ENCODE measurements at regions not wholly inside any gene's neighbourhood (a gene's known extent, or its start where the extent isn't known, plus 50 kb on each side); places are given as distances from the start of the nearest gene placed in this dataset.

GRCh38 chr1:29812408-29813135, 576.2 kb downstream of the PTPRU start:
- DNase-seq (ENCODE audit: low spot score): no peak

- no peak for DNase-seq (ENCODE audit: low spot score)
These were observed 575.5 kb downstream of the PTPRU start for GRCh38 chr1:29811727-29812407.

GRCh38 chr1:29811247-29811646, 574.9 kb downstream of the PTPRU start:
- DNase-seq (ENCODE audit: low spot score): no peak

- no peak for DNase-seq (ENCODE audit: low spot score)
These were observed 574.1 kb downstream of the PTPRU start for GRCh38 chr1:29810121-29811120.

GRCh38 chr1:29809446-29810120, 573.3 kb downstream of the PTPRU start:
- DNase-seq (ENCODE audit: low spot score): no peak

DNA sequence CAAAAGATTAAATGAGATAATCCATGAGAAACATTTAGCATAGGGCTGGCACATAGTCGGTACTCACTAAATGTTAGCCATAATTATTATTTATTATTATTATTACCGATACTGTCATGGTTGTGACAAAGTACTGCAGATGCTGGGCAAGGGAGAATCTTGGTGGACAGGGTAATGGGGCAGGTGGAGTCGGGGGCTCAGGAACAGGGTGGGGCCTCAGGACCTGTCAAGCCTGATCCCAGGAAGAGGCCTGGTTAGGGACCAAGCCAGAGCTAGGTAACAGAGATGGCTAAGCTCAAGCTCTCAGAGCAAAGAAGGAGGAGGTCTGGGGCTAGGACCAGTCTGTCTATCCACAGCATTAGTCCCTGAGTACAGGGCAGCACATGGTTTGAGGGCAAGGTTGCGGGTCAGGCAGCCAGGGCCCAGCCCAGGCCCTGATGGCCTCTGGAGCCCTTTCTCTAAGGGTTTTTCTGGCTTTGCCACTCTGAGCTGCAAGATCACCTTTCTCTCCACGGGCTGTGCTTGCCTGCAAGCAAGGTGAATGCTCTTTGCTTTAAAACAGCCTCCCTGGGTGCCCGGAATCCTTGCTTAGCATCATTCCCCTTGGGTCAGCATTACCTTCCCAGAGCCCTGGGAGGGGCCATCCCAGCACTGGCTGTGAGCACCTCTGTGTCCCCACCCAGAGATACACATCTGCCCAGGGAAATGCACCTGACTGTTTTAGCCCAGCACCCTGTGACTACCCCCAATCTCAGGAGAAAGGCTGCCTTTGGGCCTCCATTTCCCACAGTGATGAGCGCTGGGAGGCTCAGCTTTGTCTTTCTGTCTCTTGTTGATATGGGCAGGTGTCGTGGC, 572.0 kb downstream of the PTPRU start:
- no peak for DNase-seq (ENCODE audit: low spot score)

- DNase-seq (ENCODE audit: low spot score): no peak
These were observed 571.4 kb downstream of the PTPRU start for GRCh38 chr1:29807689-29808088.

DNA sequence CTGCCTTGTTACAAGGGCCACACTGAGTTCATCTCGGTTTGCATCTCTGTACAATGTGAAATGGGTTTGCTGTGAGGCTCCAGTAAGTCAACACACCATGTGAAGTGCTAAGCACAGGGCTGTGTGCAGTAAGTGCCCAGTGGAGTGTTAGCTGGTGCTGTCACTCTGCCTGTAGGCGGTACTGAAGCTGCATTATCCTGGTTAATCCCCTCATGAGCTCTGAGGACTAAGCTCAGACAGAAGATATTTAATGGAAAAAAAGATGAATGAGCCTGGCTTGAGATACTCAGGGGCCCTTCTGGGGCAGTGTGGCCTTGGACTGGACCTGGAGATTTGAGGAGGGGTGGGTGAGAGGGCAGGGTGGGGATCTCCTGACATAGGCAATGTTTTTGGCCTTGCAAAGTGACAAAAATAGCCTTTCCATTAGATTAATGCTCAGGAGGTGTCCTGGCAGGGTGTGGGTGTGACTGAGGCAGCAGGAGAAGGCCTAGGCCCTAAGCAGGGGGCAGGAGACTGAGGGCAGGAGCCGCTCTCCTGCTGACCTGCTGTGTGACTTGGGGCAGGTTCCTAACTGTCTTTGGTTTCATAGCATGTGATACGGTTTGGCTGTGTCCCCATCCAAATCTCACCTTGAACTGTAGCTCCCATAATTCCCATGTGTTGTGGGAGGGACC, 570.5 kb downstream of the PTPRU start:
- DNase-seq (ENCODE audit: low spot score): no peak

- DNase-seq (ENCODE audit: low spot score): no peak
These were observed 569.5 kb downstream of the PTPRU start for GRCh38 chr1:29805896-29806160.

GRCh38 chr1:29805122-29805895, 569.0 kb downstream of the PTPRU start:
- no peak for DNase-seq (ENCODE audit: low spot score)

DNA sequence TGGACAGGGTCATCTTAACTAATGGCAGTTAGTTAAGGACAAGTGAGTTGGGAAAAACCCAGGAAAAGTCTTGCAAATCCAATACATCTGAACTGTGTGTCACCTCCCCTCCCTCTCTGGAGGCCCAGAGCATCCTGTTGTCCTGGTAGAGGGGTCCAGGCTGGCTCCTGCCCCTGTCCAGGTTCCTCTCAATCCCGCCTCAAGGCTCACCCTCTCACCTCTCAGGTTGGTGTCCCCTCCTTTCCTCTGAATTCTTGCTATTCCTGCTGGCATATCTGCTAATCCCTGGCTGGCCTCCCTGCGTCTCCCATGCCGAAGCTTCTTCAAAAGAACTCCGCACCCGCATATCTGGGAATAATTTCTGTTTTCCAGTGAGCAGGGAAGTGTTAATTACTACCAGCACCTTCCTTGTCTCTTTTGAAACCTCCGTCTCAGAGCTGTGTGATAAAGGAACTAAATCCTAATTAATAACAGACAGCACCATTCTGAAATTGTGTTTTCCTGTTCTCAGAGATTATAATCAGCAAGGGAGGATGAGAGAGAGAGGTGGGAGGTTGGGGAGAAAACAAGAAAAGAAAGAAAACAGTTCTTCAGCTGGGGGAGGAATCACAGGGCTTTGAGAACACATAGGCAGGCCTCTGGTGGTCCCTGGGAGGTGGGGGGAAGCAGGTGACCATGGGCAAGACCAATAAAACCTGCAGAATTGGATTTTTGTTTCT, 568.0 kb downstream of the PTPRU start:
- DNase-seq (ENCODE audit: low spot score): no peak

DNA sequence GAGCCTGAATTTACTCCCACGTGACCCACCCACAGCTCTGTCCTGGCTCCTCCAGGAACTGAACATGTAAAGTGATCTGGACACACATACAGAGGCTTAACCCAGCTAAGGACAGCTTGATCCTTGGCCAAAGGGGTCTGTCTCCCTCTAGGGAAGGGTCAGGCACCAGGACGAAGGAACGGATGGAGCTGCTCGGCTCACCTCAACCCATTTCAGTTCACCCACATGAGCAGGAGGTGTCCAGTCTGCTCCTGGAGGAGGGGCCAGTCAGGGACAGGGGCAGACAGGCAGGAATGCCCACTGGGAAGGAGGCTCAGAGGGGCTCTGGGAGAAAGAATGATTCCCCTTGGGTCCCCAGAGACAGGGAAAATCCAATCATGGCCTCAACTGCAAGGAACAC, 567.2 kb downstream of the PTPRU start:
- DNase-seq (ENCODE audit: low spot score): no peak

GRCh38 chr1:29802181-29803068, 566.1 kb downstream of the PTPRU start:
- no peak for DNase-seq (ENCODE audit: low spot score)

DNA sequence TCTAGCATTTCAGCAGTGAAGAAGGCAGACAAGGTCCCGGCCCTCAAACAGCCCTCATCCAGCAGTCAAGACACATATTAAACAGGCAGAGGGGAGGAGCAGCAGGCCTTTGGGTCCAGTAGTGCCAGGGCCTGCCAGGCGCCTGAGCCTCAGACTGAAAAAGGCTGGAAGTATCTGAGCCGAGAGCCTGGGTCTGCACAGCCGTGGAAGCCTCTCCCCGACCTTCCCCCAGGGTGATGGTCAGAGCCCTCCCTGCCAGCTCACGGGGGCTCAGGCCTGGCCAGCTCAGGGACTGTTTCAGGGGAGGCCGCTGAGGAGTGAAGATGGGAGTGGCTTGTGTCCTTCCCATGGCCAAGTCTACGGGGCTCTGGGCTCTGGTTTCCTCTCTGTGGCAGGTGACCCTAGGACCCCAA, 565.2 kb downstream of the PTPRU start:
- no peak for DNase-seq (ENCODE audit: low spot score)

DNA sequence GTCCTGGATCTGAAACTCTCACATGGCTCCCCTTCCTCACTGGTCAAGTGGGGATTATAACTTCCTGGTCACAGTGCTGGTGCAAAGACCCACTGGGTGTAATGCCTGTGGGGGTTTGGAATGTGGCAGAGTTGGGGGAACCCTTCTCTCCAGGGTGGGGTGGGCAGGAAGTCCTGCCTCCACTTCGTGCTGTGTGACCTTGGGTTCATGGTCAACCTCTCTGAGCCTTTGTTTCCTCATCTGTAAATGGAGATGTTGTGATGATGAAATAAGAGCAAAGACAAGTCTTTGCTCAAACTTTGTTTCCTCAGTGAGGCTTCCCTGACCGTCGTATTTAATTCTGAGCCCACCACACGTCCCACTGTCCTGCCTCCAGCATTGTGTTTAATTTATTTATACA, 564.7 kb downstream of the PTPRU start:
- DNase-seq (ENCODE audit: low spot score): no peak

- DNase-seq (ENCODE audit: low spot score): no peak
These were observed 564.2 kb downstream of the PTPRU start for GRCh38 chr1:29800522-29800956.

- DNase-seq (ENCODE audit: low spot score): no peak
These were observed 563.8 kb downstream of the PTPRU start for GRCh38 chr1:29800120-29800519.

Data from AG08395 (cell line).